ENCODE measurements at regions not wholly inside any gene's neighbourhood (a gene's known extent, or its start where the extent isn't known, plus 50 kb on each side); places are given as distances from the start of the nearest gene placed in this dataset.

GRCh38 chr12:131378861-131379665, 331.8 kb upstream of the SFSWAP start:
- TF ChIP-seq CTCF (IDR thresholded peaks at IDR 0.05) (no peak), POLR2A (IDR thresholded peaks at IDR 0.05) (no peak)
